OCI-LY3 (cell line): ENCODE measurements at regions not wholly inside any gene's neighbourhood (a gene's known extent, or its start where the extent isn't known, plus 50 kb on each side); places are given as distances from the start of the nearest gene placed in this dataset.

Experiments used
- H2AFZ ChIP-seq: fragments of 200-600, 300-600 bp; shearing (Covaris generic); 2 replicates; pipeline ENCODE4 v1.6.0; 2014; ENCODE audit warnings: antibody characterized with exemption, low read depth, low read length
- H3K27ac ChIP-seq: fragments of 200-600, 300-600 bp; sonication (generic); 2 replicates; pipeline ENCODE4 v1.5.1; 2014; ENCODE audit warnings: mild to moderate bottlenecking, low read length, moderate library complexity, mixed read lengths
- H3K27me3 ChIP-seq: fragments of 200-600, 300-600 bp; sonication (generic); 2 replicates; pipeline ENCODE4 v1.6.1; 2014; ENCODE audit warnings: low read depth, low read length, mixed read lengths
- H3K36me3 ChIP-seq: fragments of 200-600, 300-600 bp; sonication (generic); replicated peaks from 2 replicates; pipeline ENCODE3; 2014; ENCODE audit warnings: low read depth, low read length, mixed read lengths
- H3K4me1 ChIP-seq: fragments of 300-600, 200-600 bp; sonication (generic); 2 replicates; pipeline ENCODE4 v1.6.1; 2014; ENCODE audit warnings: low read length, mixed read lengths
- H3K4me2 ChIP-seq: fragments of 200-600, 300-600 bp; sonication (generic); 2 replicates; pipeline ENCODE4 v1.6.1; 2014; ENCODE audit warnings: low read length, mixed read lengths
- H3K4me3 ChIP-seq: fragments of 300-600, 200-600 bp; sonication (generic); 2 replicates; pipeline ENCODE4 v1.5.1; 2014; ENCODE audit warnings: antibody characterized with exemption, mild to moderate bottlenecking, low read length, moderate library complexity
- H3K79me2 ChIP-seq: fragments of 300-600, 200-600 bp; shearing (Covaris generic); 2 replicates; pipeline ENCODE4 v1.6.1; 2014; ENCODE audit warnings: mild to moderate bottlenecking, low read length, mixed read lengths
- H3K9ac ChIP-seq: fragments of 300-600, 200-600 bp; shearing (Covaris generic); 2 replicates; pipeline ENCODE4 v1.6.0; 2014; ENCODE audit warnings: mild to moderate bottlenecking, low read length, moderate library complexity
- H3K9me3 ChIP-seq: fragments of 200-600, 300-600 bp; shearing (Covaris generic); 2 replicates; pipeline ENCODE4 v1.6.1; 2014; ENCODE audit warnings: low read length, mixed read lengths; ENCODE audit not compliant: insufficient read depth
- H4K20me1 ChIP-seq: fragments of 200-600, 300-600 bp; sonication (generic); 2 replicates; pipeline ENCODE4 v1.6.1; 2016; ENCODE audit warnings: low read length, mixed read lengths; ENCODE audit not compliant: insufficient read depth
- EZH2phosphoT487 ChIP-seq: fragments of 200-600 bp; shearing (Covaris generic); IDR thresholded peaks from 2 replicates; pipeline ENCODE4 v1.6.1; 2018; ENCODE audit warnings: antibody characterized with exemption, mixed run types, low read depth
- TF ChIP-seq, protein P1 (sequence below): fragments of 200-600, 300-600 bp; sonication (generic); IDR thresholded peaks from 2 replicates; pipeline ENCODE4 v1.5.1; 2014; ENCODE audit warnings: antibody characterized with exemption, low read length, low read depth

DNA sequence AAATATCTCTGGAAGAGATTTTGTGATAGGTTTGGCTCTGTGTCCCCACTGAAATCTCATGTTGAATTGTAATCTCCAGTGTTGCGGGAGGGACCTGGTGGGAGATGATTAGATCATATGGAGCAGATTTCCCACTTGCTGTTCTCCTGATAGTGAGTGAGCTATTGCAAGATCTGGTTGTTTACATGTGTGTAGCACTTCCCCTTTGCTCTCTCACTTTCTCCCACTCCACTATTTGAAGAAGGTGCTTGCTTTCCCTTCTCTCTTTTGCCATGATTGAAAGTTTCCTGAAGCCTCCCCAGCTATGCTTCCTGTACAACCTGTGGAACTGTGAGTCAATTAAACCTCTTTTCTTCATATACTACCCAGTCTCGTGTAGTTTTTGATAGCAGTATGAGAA is 97.0 kb upstream of the FN1 start:
- Histone ChIP-seq H2AFZ (no peak overlapping the region), H3K9ac (no peak overlapping the region), H3K4me3 (no peak overlapping the region), H3K4me2 (no peak overlapping the region), H3K27ac (no peak overlapping the region), H3K36me3 (no peaks in the 10 kb centered on the region), H3K4me1 (peaks cover 12% of the 10 kb centered on the region), H3K9me3 (no peaks in the 10 kb centered on the region), H4K20me1 (no peaks in the 10 kb centered on the region), H3K79me2 (no peaks in the 10 kb centered on the region), H3K27me3 (no peaks in the 10 kb centered on the region)
- TF ChIP-seq, protein P1, sequence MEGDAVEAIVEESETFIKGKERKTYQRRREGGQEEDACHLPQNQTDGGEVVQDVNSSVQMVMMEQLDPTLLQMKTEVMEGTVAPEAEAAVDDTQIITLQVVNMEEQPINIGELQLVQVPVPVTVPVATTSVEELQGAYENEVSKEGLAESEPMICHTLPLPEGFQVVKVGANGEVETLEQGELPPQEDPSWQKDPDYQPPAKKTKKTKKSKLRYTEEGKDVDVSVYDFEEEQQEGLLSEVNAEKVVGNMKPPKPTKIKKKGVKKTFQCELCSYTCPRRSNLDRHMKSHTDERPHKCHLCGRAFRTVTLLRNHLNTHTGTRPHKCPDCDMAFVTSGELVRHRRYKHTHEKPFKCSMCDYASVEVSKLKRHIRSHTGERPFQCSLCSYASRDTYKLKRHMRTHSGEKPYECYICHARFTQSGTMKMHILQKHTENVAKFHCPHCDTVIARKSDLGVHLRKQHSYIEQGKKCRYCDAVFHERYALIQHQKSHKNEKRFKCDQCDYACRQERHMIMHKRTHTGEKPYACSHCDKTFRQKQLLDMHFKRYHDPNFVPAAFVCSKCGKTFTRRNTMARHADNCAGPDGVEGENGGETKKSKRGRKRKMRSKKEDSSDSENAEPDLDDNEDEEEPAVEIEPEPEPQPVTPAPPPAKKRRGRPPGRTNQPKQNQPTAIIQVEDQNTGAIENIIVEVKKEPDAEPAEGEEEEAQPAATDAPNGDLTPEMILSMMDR, result no peak
- no peak for TF ChIP-seq EZH2phosphoT487

- Histone ChIP-seq H3K27ac (no peak overlapping the region), H3K36me3 (no peaks in the 10 kb centered on the region), H2AFZ (no peak overlapping the region), H3K27me3 (no peaks in the 10 kb centered on the region), H3K79me2 (no peaks in the 10 kb centered on the region), H3K4me3 (no peak overlapping the region), H4K20me1 (no peaks in the 10 kb centered on the region), H3K9ac (no peak overlapping the region), H3K9me3 (no peaks in the 10 kb centered on the region), H3K4me1 (peaks cover 12% of the 10 kb centered on the region), H3K4me2 (no peak overlapping the region)
- TF ChIP-seq EZH2phosphoT487, result no peak
These were observed 95.4 kb upstream of the FN1 start for GRCh38 chr2:215531284-215531683.

- no peaks in the 10 kb centered on the region for H3K9me3 ChIP-seq
- H3K27ac ChIP-seq, result no peak overlapping the region
- TF ChIP-seq, protein P1, result no peak
- no peak for TF ChIP-seq EZH2phosphoT487
- no peak overlapping the region for H3K9ac ChIP-seq
- H3K27me3 ChIP-seq, result no peaks in the 10 kb centered on the region
- H3K4me3 ChIP-seq, result no peak overlapping the region
- no peak overlapping the region for H3K4me2 ChIP-seq
- H3K4me1 ChIP-seq, result peaks cover 12% of the 10 kb centered on the region
- no peak overlapping the region for H2AFZ ChIP-seq
- H3K36me3 ChIP-seq, result no peaks in the 10 kb centered on the region
- H3K79me2 ChIP-seq, result no peaks in the 10 kb centered on the region
- no peaks in the 10 kb centered on the region for H4K20me1 ChIP-seq
These were observed 94.5 kb upstream of the FN1 start for GRCh38 chr2:215530191-215530968.

- Histone ChIP-seq H3K4me2 (no peak overlapping the region), H4K20me1 (no peaks in the 10 kb centered on the region), H3K9me3 (no peaks in the 10 kb centered on the region), H3K4me3 (no peak overlapping the region), H3K27ac (no peak overlapping the region), H2AFZ (no peak overlapping the region), H3K9ac (no peak overlapping the region), H3K36me3 (no peaks in the 10 kb centered on the region), H3K79me2 (no peaks in the 10 kb centered on the region), H3K4me1 (peaks cover 12% of the 10 kb centered on the region), H3K27me3 (no peaks in the 10 kb centered on the region)
- TF ChIP-seq, protein P1, result no peak
These were observed 93.4 kb upstream of the FN1 start for GRCh38 chr2:215529271-215529670.
